ENCODE measurements at regions not wholly inside any gene's neighbourhood (a gene's known extent, or its start where the extent isn't known, plus 50 kb on each side); places are given as distances from the start of the nearest gene placed in this dataset.

DNA sequence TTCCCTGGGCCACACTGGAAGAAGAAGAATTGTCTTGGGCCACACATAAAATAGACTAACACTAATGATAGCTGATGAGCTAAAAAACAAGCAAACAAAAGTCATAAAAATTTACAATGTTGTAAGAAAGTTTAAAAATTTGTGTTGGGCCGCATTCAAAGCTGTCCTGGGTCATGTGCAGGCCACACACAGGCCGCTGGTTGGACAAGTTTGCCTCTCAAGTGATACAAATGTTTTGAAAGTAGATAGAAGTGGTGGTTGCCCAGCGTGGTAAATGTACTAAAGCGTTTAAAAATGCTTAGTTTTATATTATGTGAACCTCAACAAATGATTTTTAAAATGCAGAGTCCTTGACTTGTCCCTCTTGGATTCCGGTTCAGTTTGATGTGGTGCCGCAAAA lies 94.9 kb upstream of the TBCA start:
- no peaks in the 10 kb centered on the region for H3K36me3 ChIP-seq
- H3K4me3 ChIP-seq = no peak overlapping the region
- H3K9me3 ChIP-seq = no peaks in the 10 kb centered on the region
- TF ChIP-seq, protein P1, sequence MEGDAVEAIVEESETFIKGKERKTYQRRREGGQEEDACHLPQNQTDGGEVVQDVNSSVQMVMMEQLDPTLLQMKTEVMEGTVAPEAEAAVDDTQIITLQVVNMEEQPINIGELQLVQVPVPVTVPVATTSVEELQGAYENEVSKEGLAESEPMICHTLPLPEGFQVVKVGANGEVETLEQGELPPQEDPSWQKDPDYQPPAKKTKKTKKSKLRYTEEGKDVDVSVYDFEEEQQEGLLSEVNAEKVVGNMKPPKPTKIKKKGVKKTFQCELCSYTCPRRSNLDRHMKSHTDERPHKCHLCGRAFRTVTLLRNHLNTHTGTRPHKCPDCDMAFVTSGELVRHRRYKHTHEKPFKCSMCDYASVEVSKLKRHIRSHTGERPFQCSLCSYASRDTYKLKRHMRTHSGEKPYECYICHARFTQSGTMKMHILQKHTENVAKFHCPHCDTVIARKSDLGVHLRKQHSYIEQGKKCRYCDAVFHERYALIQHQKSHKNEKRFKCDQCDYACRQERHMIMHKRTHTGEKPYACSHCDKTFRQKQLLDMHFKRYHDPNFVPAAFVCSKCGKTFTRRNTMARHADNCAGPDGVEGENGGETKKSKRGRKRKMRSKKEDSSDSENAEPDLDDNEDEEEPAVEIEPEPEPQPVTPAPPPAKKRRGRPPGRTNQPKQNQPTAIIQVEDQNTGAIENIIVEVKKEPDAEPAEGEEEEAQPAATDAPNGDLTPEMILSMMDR (IDR thresholded peaks at IDR 0.05) = no peak
- H3K27ac ChIP-seq = no peak overlapping the region
- H3K27me3 ChIP-seq (replicated peaks; ENCODE audit: insufficient read depth) = no peaks in the 10 kb centered on the region
- DNase-seq (ENCODE audit: low spot score) = no peak
- no peak for ATAC-seq (ENCODE audit: insufficient number of reproducible peaks, low FRiP score, low read depth)
- H3K4me1 ChIP-seq (ENCODE audit: control insufficient read depth in 1 of 2, low read depth in 2 of 2) = no peaks in the 10 kb centered on the region

DNA sequence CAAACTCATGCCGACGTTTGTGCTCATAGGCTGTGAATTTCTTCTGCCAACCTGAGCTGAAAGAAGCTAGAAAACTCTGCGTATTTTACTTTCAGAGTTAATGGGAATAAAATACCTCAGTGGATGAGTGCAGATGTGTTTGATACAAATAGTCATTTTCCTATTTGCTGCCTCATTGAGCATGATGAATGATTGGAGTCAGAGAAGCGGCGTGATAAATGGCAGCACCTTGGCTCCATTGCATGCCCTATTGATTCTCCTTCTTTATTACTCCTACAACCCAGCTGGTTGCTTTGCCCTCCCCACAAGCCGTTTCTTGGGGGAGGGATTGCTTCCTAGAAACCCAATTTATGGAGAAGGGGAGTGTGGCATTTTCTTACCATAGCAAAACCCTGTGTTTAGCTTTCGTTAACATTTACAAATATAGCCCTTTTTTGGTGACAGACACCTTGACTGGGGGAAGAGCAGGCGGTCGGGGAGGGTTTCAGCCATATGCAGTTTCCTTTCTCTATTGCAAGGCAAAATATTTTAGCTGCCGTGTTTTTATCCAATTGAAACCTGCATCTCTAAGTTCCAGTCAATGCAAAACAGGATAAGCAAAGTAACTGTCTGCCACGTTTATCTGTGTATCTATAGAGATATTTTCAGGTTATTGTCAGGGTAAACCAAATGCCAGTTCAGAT lies 93.1 kb upstream of the TBCA start:
- no peaks in the 10 kb centered on the region for H3K9me3 ChIP-seq
- TF ChIP-seq, protein P1 (IDR thresholded peaks at IDR 0.05) = no peak
- no peak for ATAC-seq (ENCODE audit: insufficient number of reproducible peaks, low FRiP score, low read depth)
- no peaks in the 10 kb centered on the region for H3K27me3 ChIP-seq (replicated peaks; ENCODE audit: insufficient read depth)
- no peaks in the 10 kb centered on the region for H3K4me1 ChIP-seq (ENCODE audit: control insufficient read depth in 1 of 2, low read depth in 2 of 2)
- H3K4me3 ChIP-seq = no peak overlapping the region
- no peak for DNase-seq (ENCODE audit: low spot score)
- H3K36me3 ChIP-seq = no peaks in the 10 kb centered on the region
- no peak overlapping the region for H3K27ac ChIP-seq

DNA sequence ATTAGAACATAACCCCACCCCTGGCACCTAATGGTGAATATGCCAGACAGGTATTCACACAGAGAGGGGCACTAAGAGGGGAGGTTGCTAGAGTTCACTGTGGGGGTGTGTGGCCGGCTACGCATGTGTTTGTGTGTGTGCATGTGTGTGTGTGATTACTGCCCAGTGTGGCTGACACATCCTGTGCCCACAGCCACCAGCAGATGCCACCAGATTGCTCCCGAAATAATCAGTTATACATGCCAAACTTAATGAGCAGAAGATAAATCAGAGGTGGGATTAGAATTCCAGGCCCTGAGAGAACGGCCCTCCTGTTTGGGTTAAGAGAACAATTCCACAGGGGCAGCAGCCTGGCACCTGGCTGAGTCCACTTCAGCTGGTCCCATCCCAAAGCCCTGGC lies 91.8 kb upstream of the TBCA start:
- Histone ChIP-seq H3K9me3 (no peaks in the 10 kb centered on the region), H3K36me3 (no peaks in the 10 kb centered on the region), H3K4me1 (ENCODE audit: control insufficient read depth in 1 of 2, low read depth in 2 of 2) (no peaks in the 10 kb centered on the region), H3K27me3 (replicated peaks; ENCODE audit: insufficient read depth) (no peaks in the 10 kb centered on the region), H3K27ac (no peak overlapping the region), H3K4me3 (no peak overlapping the region)
- ATAC-seq (ENCODE audit: insufficient number of reproducible peaks, low FRiP score, low read depth) (no peak), DNase-seq (ENCODE audit: low spot score) (no peak)
- TF ChIP-seq, protein P1 (IDR thresholded peaks at IDR 0.05) = no peak

DNA sequence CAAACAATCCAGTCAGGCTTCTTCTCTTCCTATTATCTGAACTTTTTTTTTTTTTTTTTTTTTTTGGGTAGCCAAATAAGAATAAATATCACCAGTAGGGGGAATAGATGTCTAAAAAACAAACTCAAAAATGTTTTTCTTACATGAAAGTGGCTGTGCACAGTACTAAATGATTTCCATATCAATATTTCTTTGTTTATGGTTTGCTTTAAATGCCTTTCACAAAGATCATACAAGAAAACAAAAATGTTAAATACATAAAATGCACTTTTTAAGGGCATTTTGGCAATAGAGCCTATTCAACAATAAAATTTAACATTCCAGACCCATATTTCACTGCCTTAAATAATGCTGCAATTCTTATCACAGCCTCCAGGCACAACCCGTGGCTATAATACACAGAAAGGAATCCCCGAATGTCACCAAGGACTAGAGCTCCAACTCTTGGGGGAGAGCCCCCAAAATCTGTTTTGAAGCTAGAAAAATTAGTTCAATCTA lies 91.1 kb upstream of the TBCA start:
- no peak overlapping the region for H3K27ac ChIP-seq
- ATAC-seq (ENCODE audit: insufficient number of reproducible peaks, low FRiP score, low read depth) (no peak), DNase-seq (ENCODE audit: low spot score) (no peak)

DNA sequence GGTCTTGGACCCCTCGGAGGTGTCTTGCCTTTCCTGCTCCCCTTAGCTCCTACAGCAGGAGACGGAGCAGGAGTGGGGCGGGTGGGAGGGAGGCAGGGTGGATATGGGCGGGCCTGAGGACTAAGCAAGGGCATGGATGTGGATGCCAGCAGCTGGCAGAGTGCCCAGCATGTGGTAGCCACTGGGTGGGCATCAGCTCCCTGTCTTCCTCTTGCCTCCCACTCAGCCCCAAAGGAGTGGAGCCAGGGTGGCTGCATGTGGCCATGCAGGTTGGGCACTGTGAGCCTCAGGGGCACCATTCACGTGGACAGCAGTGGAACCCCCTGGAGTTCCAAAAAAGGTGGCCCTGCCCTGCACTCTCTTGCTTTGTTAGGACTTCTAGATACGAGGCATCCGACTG lies 90.1 kb upstream of the TBCA start:
- H3K36me3 ChIP-seq = no peaks in the 10 kb centered on the region
- no peak overlapping the region for H3K27ac ChIP-seq
- no peaks in the 10 kb centered on the region for H3K4me1 ChIP-seq (ENCODE audit: control insufficient read depth in 1 of 2, low read depth in 2 of 2)
- DNase-seq (ENCODE audit: low spot score) = no peak
- TF ChIP-seq, protein P1 (IDR thresholded peaks at IDR 0.05) = no peak
- no peak overlapping the region for H3K4me3 ChIP-seq
- no peaks in the 10 kb centered on the region for H3K27me3 ChIP-seq (replicated peaks; ENCODE audit: insufficient read depth)
- no peak for ATAC-seq (ENCODE audit: insufficient number of reproducible peaks, low FRiP score, low read depth)
- no peaks in the 10 kb centered on the region for H3K9me3 ChIP-seq

More for the DNA sequence above, 91.1 kb upstream of the TBCA start:
- TF ChIP-seq, protein P1 (IDR thresholded peaks at IDR 0.05) = peak; percentile 55
- Histone ChIP-seq H3K27me3 (replicated peaks; ENCODE audit: insufficient read depth) (no peaks in the 10 kb centered on the region), H3K9me3 (no peaks in the 10 kb centered on the region), H3K4me1 (ENCODE audit: control insufficient read depth in 1 of 2, low read depth in 2 of 2) (no peaks in the 10 kb centered on the region), H3K36me3 (no peaks in the 10 kb centered on the region), H3K4me3 (no peak overlapping the region)

Data from thoracic aorta (tissue), 2 donors.